ENCODE measurements at regions not wholly inside any gene's neighbourhood (a gene's known extent, or its start where the extent isn't known, plus 50 kb on each side); places are given as distances from the start of the nearest gene placed in this dataset.

GRCh38 chr15:54854667-54855066 is 342.1 kb downstream of the RSL24D1 start:
- no peak for DNase-seq (ENCODE audit: low spot score)
- ChIA-PET CTCF (ENCODE audit: low intra/inter-chr PET ratio, low total read pairs) (no interaction called here), POLR2A (no interaction called here)
- Histone ChIP-seq H3K36me3 (replicated peaks in 1 of 2; ENCODE audit: control insufficient read depth in 1 of 2, insufficient read depth in 2 of 2, low read length in 2 of 2) (no peaks in the 10 kb centered on the region), H3K79me2 (ENCODE audit: insufficient read depth, low read length) (no peaks in the 10 kb centered on the region), H3K27me3 (ENCODE audit: control insufficient read depth in 1 of 2, insufficient read depth in 2 of 2, low read length in 2 of 2) (no peaks in the 10 kb centered on the region), H3K4me2 (ENCODE audit: low read depth, low read length) (no peak overlapping the region), H3K4me3 (replicated peaks in 1 of 3; ENCODE audit: insufficient read depth in 1 of 3, low read depth in 2 of 3, low read length in 3 of 3) (no peak overlapping the region), H3K9ac (ENCODE audit: insufficient read depth, low read depth, low read length) (no peak overlapping the region), H2AFZ (ENCODE audit: low read length) (no peak overlapping the region), H3K27ac (ENCODE audit: extremely low read length, insufficient read depth, low read length) (no peak overlapping the region), H4K20me1 (ENCODE audit: insufficient read depth, low read length) (no peaks in the 10 kb centered on the region), H3K4me1 (ENCODE audit: insufficient read depth, low read length) (no peaks in the 10 kb centered on the region), H3K9me3 (ENCODE audit: low read length) (peaks cover 19% of the 10 kb centered on the region)
- TF ChIP-seq CREB1 (IDR thresholded peaks at IDR 0.05) (peak; percentile 55), CREB1 (CRISPR knock-in tag; IDR thresholded peaks at IDR 0.05) (no peak), ZNF207 (IDR thresholded peaks at IDR 0.05; ENCODE audit: borderline replicate concordance) (no peak), ATF7 (IDR thresholded peaks at IDR 0.05) (peak; percentile 95), ATF7 (CRISPR knock-in tag; IDR thresholded peaks at IDR 0.05) (no peak), ZNF326 (CRISPR knock-in tag; IDR thresholded peaks at IDR 0.05; ENCODE audit: borderline replicate concordance) (no peak), REPIN1 (CRISPR knock-in tag; IDR thresholded peaks at IDR 0.05; ENCODE audit: borderline replicate concordance, low read depth) (no peak), ARNT2 (CRISPR knock-in tag; IDR thresholded peaks at IDR 0.05; ENCODE audit: low read depth) (no peak)
- TF ChIP-seq, protein P1, sequence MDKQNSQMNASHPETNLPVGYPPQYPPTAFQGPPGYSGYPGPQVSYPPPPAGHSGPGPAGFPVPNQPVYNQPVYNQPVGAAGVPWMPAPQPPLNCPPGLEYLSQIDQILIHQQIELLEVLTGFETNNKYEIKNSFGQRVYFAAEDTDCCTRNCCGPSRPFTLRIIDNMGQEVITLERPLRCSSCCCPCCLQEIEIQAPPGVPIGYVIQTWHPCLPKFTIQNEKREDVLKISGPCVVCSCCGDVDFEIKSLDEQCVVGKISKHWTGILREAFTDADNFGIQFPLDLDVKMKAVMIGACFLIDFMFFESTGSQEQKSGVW (CRISPR knock-in tag; IDR thresholded peaks at IDR 0.05; ENCODE audit: borderline replicate concordance) = no peak
- 10% methylated on average over 1 of the region's 1 CpG for WGBS (ENCODE audit: low lambda C conversion rate)
- intact Hi-C loops (cut with micrococcal nuclease; ENCODE audit: unreplicated experiment) = no loop called here
- no peak for ATAC-seq
- no peak for FAIRE-seq
- BruUV-seq (replicated peaks) = no TSS peak
- in situ Hi-C loops (cut with HindIII; ENCODE audit: extremely low pct_ligation_motif_present, low pct_unique_long_range_greater_than_20kb) = loop anchor here (25.0 kb wide), 1 partner anchor 92 kb away; no protein-coding TSS in a partner anchor

DNA sequence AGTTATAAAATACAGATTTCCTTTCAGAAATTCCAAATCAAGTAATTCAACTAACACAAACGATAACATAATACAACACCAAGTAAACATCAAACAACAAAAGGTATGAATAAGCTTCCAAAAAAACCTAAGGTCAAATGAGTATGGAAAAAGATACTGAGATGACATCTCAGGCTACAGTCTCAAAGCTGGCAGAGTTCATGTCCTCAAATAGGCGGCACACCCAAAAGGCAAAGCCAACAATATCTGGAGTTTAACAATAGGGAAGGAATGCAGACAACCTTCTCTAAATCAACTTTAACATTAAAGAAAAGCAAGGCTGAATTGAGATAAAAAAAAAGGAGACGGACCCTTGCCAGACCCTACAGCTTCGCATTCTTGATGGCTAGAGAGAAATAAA is 346.6 kb downstream of the RSL24D1 start:
- FAIRE-seq = no peak
- TF ChIP-seq, protein P2, sequence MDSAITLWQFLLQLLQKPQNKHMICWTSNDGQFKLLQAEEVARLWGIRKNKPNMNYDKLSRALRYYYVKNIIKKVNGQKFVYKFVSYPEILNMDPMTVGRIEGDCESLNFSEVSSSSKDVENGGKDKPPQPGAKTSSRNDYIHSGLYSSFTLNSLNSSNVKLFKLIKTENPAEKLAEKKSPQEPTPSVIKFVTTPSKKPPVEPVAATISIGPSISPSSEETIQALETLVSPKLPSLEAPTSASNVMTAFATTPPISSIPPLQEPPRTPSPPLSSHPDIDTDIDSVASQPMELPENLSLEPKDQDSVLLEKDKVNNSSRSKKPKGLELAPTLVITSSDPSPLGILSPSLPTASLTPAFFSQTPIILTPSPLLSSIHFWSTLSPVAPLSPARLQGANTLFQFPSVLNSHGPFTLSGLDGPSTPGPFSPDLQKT (CRISPR knock-in tag; IDR thresholded peaks at IDR 0.05; ENCODE audit: borderline replicate concordance) = no peak
- TF ChIP-seq, protein P3, sequence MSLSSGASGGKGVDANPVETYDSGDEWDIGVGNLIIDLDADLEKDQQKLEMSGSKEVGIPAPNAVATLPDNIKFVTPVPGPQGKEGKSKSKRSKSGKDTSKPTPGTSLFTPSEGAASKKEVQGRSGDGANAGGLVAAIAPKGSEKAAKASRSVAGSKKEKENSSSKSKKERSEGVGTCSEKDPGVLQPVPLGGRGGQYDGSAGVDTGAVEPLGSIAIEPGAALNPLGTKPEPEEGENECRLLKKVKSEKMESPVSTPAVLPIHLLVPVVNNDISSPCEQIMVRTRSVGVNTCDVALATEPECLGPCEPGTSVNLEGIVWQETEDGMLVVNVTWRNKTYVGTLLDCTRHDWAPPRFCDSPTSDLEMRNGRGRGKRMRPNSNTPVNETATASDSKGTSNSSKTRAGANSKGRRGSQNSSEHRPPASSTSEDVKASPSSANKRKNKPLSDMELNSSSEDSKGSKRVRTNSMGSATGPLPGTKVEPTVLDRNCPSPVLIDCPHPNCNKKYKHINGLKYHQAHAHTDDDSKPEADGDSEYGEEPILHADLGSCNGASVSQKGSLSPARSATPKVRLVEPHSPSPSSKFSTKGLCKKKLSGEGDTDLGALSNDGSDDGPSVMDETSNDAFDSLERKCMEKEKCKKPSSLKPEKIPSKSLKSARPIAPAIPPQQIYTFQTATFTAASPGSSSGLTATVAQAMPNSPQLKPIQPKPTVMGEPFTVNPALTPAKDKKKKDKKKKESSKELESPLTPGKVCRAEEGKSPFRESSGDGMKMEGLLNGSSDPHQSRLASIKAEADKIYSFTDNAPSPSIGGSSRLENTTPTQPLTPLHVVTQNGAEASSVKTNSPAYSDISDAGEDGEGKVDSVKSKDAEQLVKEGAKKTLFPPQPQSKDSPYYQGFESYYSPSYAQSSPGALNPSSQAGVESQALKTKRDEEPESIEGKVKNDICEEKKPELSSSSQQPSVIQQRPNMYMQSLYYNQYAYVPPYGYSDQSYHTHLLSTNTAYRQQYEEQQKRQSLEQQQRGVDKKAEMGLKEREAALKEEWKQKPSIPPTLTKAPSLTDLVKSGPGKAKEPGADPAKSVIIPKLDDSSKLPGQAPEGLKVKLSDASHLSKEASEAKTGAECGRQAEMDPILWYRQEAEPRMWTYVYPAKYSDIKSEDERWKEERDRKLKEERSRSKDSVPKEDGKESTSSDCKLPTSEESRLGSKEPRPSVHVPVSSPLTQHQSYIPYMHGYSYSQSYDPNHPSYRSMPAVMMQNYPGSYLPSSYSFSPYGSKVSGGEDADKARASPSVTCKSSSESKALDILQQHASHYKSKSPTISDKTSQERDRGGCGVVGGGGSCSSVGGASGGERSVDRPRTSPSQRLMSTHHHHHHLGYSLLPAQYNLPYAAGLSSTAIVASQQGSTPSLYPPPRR (CRISPR knock-in tag; IDR thresholded peaks at IDR 0.05; ENCODE audit: borderline replicate concordance) = no peak
- TF ChIP-seq ZNF543 (CRISPR knock-in tag; IDR thresholded peaks at IDR 0.05) (no peak), ZNF224 (CRISPR knock-in tag; IDR thresholded peaks at IDR 0.05) (no peak)

More for the DNA sequence above, 346.6 kb downstream of the RSL24D1 start:
- no peaks in the 10 kb centered on the region for H3K36me3 ChIP-seq (replicated peaks in 1 of 2; ENCODE audit: control insufficient read depth in 1 of 2, insufficient read depth in 2 of 2, low read length in 2 of 2)
- no peak overlapping the region for H3K27ac ChIP-seq (ENCODE audit: extremely low read length, insufficient read depth, low read length)
- no peaks in the 10 kb centered on the region for H3K27me3 ChIP-seq (ENCODE audit: control insufficient read depth in 1 of 2, insufficient read depth in 2 of 2, low read length in 2 of 2)
- no peak overlapping the region for H2AFZ ChIP-seq (ENCODE audit: low read length)
- no peaks in the 10 kb centered on the region for H3K79me2 ChIP-seq (ENCODE audit: insufficient read depth, low read length)
- ChIA-PET POLR2A (no interaction called here), CTCF (ENCODE audit: low intra/inter-chr PET ratio, low total read pairs) (no interaction called here)
- WGBS (ENCODE audit: low lambda C conversion rate) = 18% methylated on average over 4 of the region's 4 CpGs
- DNase-seq (ENCODE audit: low spot score) (no peak), ATAC-seq (no peak)
- no peaks in the 10 kb centered on the region for H4K20me1 ChIP-seq (ENCODE audit: insufficient read depth, low read length)
- no peak overlapping the region for H3K4me2 ChIP-seq (ENCODE audit: low read depth, low read length)
- H3K4me1 ChIP-seq (ENCODE audit: insufficient read depth, low read length) = no peaks in the 10 kb centered on the region
- intact Hi-C loops (cut with micrococcal nuclease; ENCODE audit: unreplicated experiment) = no loop called here
- no peak overlapping the region for H3K9ac ChIP-seq (ENCODE audit: insufficient read depth, low read depth, low read length)
- no peaks in the 10 kb centered on the region; the same call in none of the 2 replicates for H3K9me3 ChIP-seq (ENCODE audit: low read length)
- BruUV-seq (replicated peaks) = no TSS peak
- no peak overlapping the region for H3K4me3 ChIP-seq (replicated peaks in 1 of 3; ENCODE audit: insufficient read depth in 1 of 3, low read depth in 2 of 3, low read length in 3 of 3)
- in situ Hi-C loops (cut with HindIII; ENCODE audit: extremely low pct_ligation_motif_present, low pct_unique_long_range_greater_than_20kb) = loop anchor here (25.0 kb wide), 1 partner anchor 88 kb away; no protein-coding TSS in a partner anchor

All from HepG2 (cell line).